H1 (cell line): ENCODE measurements at regions not wholly inside any gene's neighbourhood (a gene's known extent, or its start where the extent isn't known, plus 50 kb on each side); places are given as distances from the start of the nearest gene placed in this dataset.

Experiments used
- ATF2 ChIP-seq: IDR thresholded peaks from 2 replicates; pipeline ENCODE4 v1.6.1; 2012; ENCODE audit warnings: low read length, inconsistent platforms
- CEBPB ChIP-seq: IDR thresholded peaks from 2 replicates; pipeline ENCODE4 v1.6.1; 2012; ENCODE audit warnings: low read depth, low read length
- CTBP2 ChIP-seq: IDR thresholded peaks from 2 replicates; pipeline ENCODE4 v1.7.0; 2011; ENCODE audit warnings: borderline replicate concordance, mild to moderate bottlenecking, moderate library complexity, mixed read lengths, low read length; ENCODE audit not compliant: insufficient read depth, insufficient read length
- SIX5 ChIP-seq: IDR thresholded peaks from 2 replicates; pipeline ENCODE4 v1.6.1; 2011; ENCODE audit warnings: mild to moderate bottlenecking, low read depth, low read length
- YY1 ChIP-seq: IDR thresholded peaks from 2 replicates; pipeline ENCODE4 v1.6.1; 2011; ENCODE audit warnings: low read depth, mild to moderate bottlenecking, low read length

GRCh38 chr2:67208887-67209500 is 188.1 kb upstream of the ETAA1 start (continued):
- TF ChIP-seq CTBP2 (no peak), CEBPB (no peak), ATF2 (no peak), SIX5 (no peak), YY1 (no peak)
